Loucy (cell line): ENCODE measurements at regions not wholly inside any gene's neighbourhood (a gene's known extent, or its start where the extent isn't known, plus 50 kb on each side); places are given as distances from the start of the nearest gene placed in this dataset.

Experiments used
- H2AFZ ChIP-seq: fragments of 200-600 bp; sonication (generic); 2 replicates; pipeline ENCODE4 v1.6.0; 2016; ENCODE audit warnings: antibody characterized with exemption, mild to moderate bottlenecking, low read length, moderate library complexity
- H3F3A ChIP-seq: fragments of 200-600 bp; 2 replicates; pipeline ENCODE4 v1.6.0; 2016; ENCODE audit warnings: antibody characterized with exemption, low read depth, mild to moderate bottlenecking
- H3K27me3 ChIP-seq: fragments of 200-600 bp; sonication (generic); 2 replicates; pipeline ENCODE4 v1.6.1; 2014; ENCODE audit warnings: low read length, mild to moderate bottlenecking; ENCODE audit not compliant: insufficient read depth, poor library complexity, severe bottlenecking
- H3K36me3 ChIP-seq: fragments of 200-600 bp; sonication (generic); 2 replicates; pipeline ENCODE4 v1.6.1; 2016; ENCODE audit warnings: low read length; ENCODE audit not compliant: insufficient read depth
- H3K4me1 ChIP-seq: fragments of 200-600 bp; sonication (generic); 2 replicates; pipeline ENCODE4 v1.5.1; 2014; ENCODE audit warnings: low read length, mild to moderate bottlenecking; ENCODE audit not compliant: insufficient read depth, poor library complexity, severe bottlenecking
- H3K4me2 ChIP-seq: fragments of 200-600 bp; sonication (generic); 2 replicates; pipeline ENCODE4 v1.6.0; 2014; ENCODE audit warnings: antibody characterized with exemption, low read length, low read depth, mild to moderate bottlenecking; ENCODE audit not compliant: poor library complexity, severe bottlenecking
- H3K4me3 ChIP-seq: fragments of 200-600 bp; sonication (generic); 2 replicates; pipeline ENCODE4 v1.5.1; 2014; ENCODE audit warnings: low read length, mild to moderate bottlenecking, mixed read lengths; ENCODE audit not compliant: poor library complexity, severe bottlenecking
- H3K79me2 ChIP-seq: fragments of 200-600 bp; sonication (generic); 2 replicates; pipeline ENCODE4 v1.6.1; 2014; ENCODE audit warnings: low read length; ENCODE audit not compliant: insufficient read depth
- H3K9ac ChIP-seq: fragments of 200-600 bp; sonication (generic); 2 replicates; pipeline ENCODE4 v1.6.0; 2014; ENCODE audit warnings: mild to moderate bottlenecking, low read depth, low read length, moderate library complexity; ENCODE audit not compliant: poor library complexity, severe bottlenecking
- H3K9me2 ChIP-seq: fragments of 200-600 bp; sonication (generic); replicated peaks from 2 replicates; pipeline ENCODE4 v1.6.1; 2016; ENCODE audit warnings: low read depth, low read length, mixed read lengths
- H3K9me3 ChIP-seq: fragments of 200-600 bp; sonication (generic); 2 replicates; pipeline ENCODE4 v1.6.1; 2014; ENCODE audit warnings: mild to moderate bottlenecking, antibody characterized with exemption, low read length, low read depth; ENCODE audit not compliant: insufficient read depth
- H4K20me1 ChIP-seq: fragments of 200-600 bp; sonication (generic); 2 replicates; pipeline ENCODE4 v1.6.0; 2014; ENCODE audit warnings: antibody characterized with exemption, low read length, mild to moderate bottlenecking; ENCODE audit not compliant: insufficient read depth, poor library complexity, severe bottlenecking
- EZH2phosphoT487 ChIP-seq: fragments of 200-600 bp; IDR thresholded peaks from 2 replicates; pipeline ENCODE4 v1.6.1; 2018; ENCODE audit warnings: antibody characterized with exemption, mild to moderate bottlenecking, moderate library complexity, borderline replicate concordance
- TF ChIP-seq, protein P1 (sequence below): fragments of 200-600 bp; sonication (generic); conservative IDR thresholded peaks from 2 replicates; pipeline ENCODE4 v1.5.1; 2014; ENCODE audit warnings: mild to moderate bottlenecking, antibody characterized with exemption, low read length

DNA sequence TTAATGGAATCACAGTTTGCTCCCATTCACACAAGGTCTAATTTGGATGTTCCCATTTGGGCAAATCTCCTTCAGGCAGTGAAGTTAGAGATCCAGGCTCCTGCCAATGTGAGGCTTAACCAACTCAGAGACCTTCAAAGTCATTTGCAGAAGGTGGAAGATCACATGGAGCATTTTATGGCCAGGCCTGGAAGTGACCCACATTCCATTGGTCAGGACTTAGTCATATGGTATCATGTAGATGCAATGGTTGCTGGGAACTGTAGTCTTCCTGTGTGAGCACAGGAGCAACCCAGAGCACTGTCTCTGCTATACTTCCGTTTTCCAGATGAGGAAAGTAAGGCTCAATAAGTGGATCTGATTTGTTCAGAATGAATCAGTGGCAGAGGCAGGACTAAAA, 292.7 kb upstream of the SMARCA2 start:
- no peaks in the 10 kb centered on the region for H3K9me3 ChIP-seq
- no peak for TF ChIP-seq EZH2phosphoT487
- TF ChIP-seq, protein P1, sequence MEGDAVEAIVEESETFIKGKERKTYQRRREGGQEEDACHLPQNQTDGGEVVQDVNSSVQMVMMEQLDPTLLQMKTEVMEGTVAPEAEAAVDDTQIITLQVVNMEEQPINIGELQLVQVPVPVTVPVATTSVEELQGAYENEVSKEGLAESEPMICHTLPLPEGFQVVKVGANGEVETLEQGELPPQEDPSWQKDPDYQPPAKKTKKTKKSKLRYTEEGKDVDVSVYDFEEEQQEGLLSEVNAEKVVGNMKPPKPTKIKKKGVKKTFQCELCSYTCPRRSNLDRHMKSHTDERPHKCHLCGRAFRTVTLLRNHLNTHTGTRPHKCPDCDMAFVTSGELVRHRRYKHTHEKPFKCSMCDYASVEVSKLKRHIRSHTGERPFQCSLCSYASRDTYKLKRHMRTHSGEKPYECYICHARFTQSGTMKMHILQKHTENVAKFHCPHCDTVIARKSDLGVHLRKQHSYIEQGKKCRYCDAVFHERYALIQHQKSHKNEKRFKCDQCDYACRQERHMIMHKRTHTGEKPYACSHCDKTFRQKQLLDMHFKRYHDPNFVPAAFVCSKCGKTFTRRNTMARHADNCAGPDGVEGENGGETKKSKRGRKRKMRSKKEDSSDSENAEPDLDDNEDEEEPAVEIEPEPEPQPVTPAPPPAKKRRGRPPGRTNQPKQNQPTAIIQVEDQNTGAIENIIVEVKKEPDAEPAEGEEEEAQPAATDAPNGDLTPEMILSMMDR = no peak
- H3K4me2 ChIP-seq = no peak overlapping the region
- H3K4me3 ChIP-seq = no peak overlapping the region
- H3K36me3 ChIP-seq = no peaks in the 10 kb centered on the region
- no peak overlapping the region for H3K9ac ChIP-seq
- H3K79me2 ChIP-seq = no peaks in the 10 kb centered on the region
- H2AFZ ChIP-seq = 0 out of 2 replicates have a peak overlapping the region, but pooled peaks have one; percentile 44
- no peaks in the 10 kb centered on the region for H3K9me2 ChIP-seq
- no peaks in the 10 kb centered on the region for H3F3A ChIP-seq
- H4K20me1 ChIP-seq = no peaks in the 10 kb centered on the region
- H3K27me3 ChIP-seq = no peaks in the 10 kb centered on the region
- H3K4me1 ChIP-seq = no peaks in the 10 kb centered on the region

DNA sequence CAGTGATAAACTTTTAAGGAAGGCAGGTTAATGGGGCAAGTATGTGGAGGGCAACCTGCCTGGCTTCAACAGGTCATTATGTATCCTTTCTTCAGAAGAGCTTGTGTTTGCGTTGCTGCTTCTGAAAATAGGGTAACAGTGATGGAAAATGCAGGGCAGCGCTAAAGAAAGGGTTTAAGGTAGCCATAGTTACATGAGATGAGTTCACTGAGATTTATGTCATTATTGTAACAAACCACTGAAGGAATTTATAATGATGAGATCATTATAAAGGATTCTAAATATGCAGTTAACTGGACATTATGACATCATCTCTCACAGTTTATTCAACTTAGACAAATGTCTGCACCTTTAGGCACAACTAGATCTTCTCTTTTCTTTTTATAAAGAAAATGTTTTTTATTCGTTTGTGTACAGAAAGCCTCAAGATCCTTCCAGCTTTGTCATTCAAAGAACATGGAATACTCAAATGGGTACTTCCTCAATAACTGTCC, 291.6 kb upstream of the SMARCA2 start:
- H3K4me1 ChIP-seq = no peaks in the 10 kb centered on the region
- no peak overlapping the region for H3K4me2 ChIP-seq
- H3K36me3 ChIP-seq = no peaks in the 10 kb centered on the region
- no peak overlapping the region for H2AFZ ChIP-seq
- no peak overlapping the region for H3K4me3 ChIP-seq
- no peaks in the 10 kb centered on the region for H3F3A ChIP-seq
- H3K9ac ChIP-seq = no peak overlapping the region
- no peaks in the 10 kb centered on the region for H3K9me3 ChIP-seq
- no peaks in the 10 kb centered on the region for H3K27me3 ChIP-seq
- no peaks in the 10 kb centered on the region for H4K20me1 ChIP-seq
- H3K9me2 ChIP-seq = no peaks in the 10 kb centered on the region
- H3K79me2 ChIP-seq = no peaks in the 10 kb centered on the region
- TF ChIP-seq, protein P1 = no peak
- no peak for TF ChIP-seq EZH2phosphoT487

DNA sequence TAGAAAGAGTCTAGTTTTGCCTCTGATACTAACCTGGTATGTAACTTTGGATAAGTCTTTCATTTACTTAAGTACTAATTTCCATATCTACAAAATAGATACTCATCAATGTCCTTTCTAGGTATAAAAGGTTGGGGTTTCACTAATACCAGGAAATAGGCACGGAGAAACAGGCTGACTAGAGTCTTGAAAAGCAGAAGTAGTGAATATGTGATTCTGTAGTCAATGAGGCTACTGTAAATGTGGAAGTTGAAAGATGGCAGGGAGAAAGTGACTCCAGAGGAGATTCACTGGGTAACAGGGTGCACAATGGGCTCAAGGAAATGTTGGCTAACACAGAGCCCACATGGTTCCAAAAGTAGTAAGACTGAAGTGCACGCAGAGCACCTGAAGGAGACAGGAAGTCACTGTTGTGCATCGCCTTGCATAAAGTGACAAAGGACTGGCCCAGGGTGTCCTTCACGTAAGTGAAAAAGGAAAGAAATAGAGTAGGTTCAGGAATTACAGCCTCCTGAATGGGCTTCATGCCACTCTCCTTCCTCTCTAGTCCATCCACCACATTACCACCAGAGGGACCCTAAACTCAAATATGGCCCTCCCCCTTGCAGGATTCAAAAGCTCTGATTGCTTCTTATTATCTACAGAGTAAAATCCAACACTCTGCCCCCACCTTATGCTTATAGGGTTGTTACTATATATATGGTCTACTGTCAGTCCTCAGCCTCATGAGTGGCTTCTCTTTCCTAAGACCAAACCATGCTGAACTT, 288.0 kb upstream of the SMARCA2 start:
- no peaks in the 10 kb centered on the region for H3K9me3 ChIP-seq
- no peaks in the 10 kb centered on the region for H3K4me1 ChIP-seq
- H3K4me2 ChIP-seq = no peak overlapping the region
- no peak overlapping the region for H3K4me3 ChIP-seq
- H3K36me3 ChIP-seq = no peaks in the 10 kb centered on the region
- H2AFZ ChIP-seq = no peak overlapping the region
- no peaks in the 10 kb centered on the region for H3K79me2 ChIP-seq
- TF ChIP-seq, protein P1 = peak; percentile 57
- TF ChIP-seq EZH2phosphoT487 = no peak
- no peaks in the 10 kb centered on the region for H3K27me3 ChIP-seq
- H3K9me2 ChIP-seq = no peaks in the 10 kb centered on the region
- no peaks in the 10 kb centered on the region for H3F3A ChIP-seq
- H4K20me1 ChIP-seq = no peaks in the 10 kb centered on the region
- H3K9ac ChIP-seq = no peak overlapping the region
